Astrocyte of the spinal cord (primary cell): ENCODE measurements at regions not wholly inside any gene's neighbourhood (a gene's known extent, or its start where the extent isn't known, plus 50 kb on each side); places are given as distances from the start of the nearest gene placed in this dataset.

Experiments used
- DNase-seq: peaks from one replicate; pipeline ENCODE4 v3.0.0; 2011; ENCODE audit warnings: low read depth, low spot score
- H3K4me3 ChIP-seq: 2 replicates; pipeline ENCODE4 v1.5.1; 2011; ENCODE audit warnings: low read depth, mild to moderate bottlenecking, low read length, moderate library complexity
- CTCF ChIP-seq: IDR thresholded peaks from 2 replicates; pipeline ENCODE4 v1.5.1; 2012; ENCODE audit warnings: low read depth, mild to moderate bottlenecking, low read length, inconsistent platforms
- in situ Hi-C: cut with HindIII; loops from 2 replicates; pipeline ENCODE4 v1.10.0; 2017; ENCODE audit warnings: low sequenced_read_pairs

DNA sequence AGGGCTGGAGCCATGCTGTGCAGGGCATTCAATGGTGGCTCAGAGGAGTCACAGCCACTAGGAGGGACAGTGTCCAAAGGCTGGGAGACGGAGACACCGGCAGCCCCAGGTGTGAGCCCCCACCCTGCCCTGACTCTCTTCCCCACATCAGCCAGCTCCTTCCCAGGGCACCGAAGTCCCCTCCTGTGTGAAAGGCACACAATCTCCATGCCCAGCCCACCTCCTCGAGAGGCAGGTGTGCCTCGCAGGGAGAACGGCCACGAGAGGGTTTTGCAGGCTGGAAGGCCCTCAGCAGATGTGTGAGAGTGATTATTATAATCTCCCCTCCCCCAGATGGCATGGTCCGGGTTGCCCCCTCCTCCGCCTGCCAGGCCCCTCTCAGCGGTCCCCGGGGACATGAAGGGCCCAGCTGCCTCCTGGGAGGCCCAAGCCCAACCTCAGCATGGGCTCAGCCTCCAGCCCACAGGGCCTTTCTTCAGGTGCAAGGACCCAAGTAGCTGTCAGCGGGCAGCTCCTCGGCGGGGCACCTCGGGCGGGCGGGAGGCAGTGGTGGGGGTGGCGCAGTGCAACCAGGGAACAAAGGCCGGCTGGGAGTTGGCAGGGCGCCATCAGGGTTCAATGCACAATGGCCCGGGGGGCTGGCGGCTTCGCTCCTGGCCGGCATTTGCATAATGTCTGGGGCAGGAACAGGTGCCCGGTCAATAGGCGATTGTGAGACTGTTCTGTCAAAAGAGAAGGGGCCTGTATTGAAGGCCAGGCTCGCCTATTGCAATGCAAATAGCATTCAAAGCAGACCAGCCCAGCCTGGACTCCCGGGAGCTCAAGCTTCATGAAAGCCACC is 155.3 kb upstream of the ZMIZ1 start:
- no peak for TF ChIP-seq CTCF
- in situ Hi-C loops, result no loop called here
- no peak overlapping the region for H3K4me3 ChIP-seq
- DNase-seq, result no peak

GRCh38 chr10:78914060-78914378 is 154.7 kb upstream of the ZMIZ1 start:
- no peak for TF ChIP-seq CTCF
- no peak overlapping the region for H3K4me3 ChIP-seq
- DNase-seq, result no peak
- in situ Hi-C loops, result no loop called here

GRCh38 chr10:78914502-78915189 is 154.1 kb upstream of the ZMIZ1 start:
- in situ Hi-C loops, result no loop called here
- no peak for TF ChIP-seq CTCF
- no peak overlapping the region for H3K4me3 ChIP-seq
- no peak for DNase-seq

GRCh38 chr10:78915190-78915518 is 153.6 kb upstream of the ZMIZ1 start:
- no peak for TF ChIP-seq CTCF
- in situ Hi-C loops, result no loop called here
- DNase-seq, result no peak

DNA sequence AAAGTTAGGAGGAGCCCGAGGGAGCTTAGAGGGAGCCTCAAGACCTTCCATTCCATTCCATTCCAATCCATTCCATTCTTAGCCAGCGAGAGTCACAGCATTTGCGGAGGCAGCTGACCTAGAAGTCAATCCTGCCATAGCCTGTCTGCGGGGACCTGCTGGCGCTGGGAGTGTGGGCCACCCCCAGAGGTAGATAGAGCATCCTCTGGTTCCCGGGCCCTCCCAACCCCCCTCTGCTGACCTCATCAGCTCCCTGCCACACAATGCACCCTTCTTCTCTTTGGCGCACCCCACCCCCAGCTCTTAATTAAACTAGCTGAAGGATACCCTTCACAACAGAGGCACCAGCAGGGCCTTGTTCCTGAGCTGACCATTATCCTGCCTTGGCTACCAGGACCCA is 152.5 kb upstream of the ZMIZ1 start:
- TF ChIP-seq CTCF, result no peak
- no peak overlapping the region for H3K4me3 ChIP-seq
- DNase-seq, result no peak
- in situ Hi-C loops, result no loop called here

More at GRCh38 chr10:78915190-78915518, 153.6 kb upstream of the ZMIZ1 start:
- H3K4me3 ChIP-seq, result no peak overlapping the region

GRCh38 chr10:78919181-78919966 is 149.4 kb upstream of the ZMIZ1 start:
- no peak for DNase-seq
- no peak overlapping the region for H3K4me3 ChIP-seq
- TF ChIP-seq CTCF, result no peak
- in situ Hi-C loops, result no loop called here
